Activated CD8-positive, alpha-beta memory T cell treated with anti-CD3 and anti-CD28 coated beads, Interleukin-2, amount 50 U/mL, for 24 hours (primary cell): ENCODE measurements at regions not wholly inside any gene's neighbourhood (a gene's known extent, or its start where the extent isn't known, plus 50 kb on each side); places are given as distances from the start of the nearest gene placed in this dataset.

Experiments used
- DNase-seq: peaks from one replicate; pipeline ENCODE4 v3.0.0-alpha.2; 2020; ENCODE audit errors: extremely low read depth

DNA sequence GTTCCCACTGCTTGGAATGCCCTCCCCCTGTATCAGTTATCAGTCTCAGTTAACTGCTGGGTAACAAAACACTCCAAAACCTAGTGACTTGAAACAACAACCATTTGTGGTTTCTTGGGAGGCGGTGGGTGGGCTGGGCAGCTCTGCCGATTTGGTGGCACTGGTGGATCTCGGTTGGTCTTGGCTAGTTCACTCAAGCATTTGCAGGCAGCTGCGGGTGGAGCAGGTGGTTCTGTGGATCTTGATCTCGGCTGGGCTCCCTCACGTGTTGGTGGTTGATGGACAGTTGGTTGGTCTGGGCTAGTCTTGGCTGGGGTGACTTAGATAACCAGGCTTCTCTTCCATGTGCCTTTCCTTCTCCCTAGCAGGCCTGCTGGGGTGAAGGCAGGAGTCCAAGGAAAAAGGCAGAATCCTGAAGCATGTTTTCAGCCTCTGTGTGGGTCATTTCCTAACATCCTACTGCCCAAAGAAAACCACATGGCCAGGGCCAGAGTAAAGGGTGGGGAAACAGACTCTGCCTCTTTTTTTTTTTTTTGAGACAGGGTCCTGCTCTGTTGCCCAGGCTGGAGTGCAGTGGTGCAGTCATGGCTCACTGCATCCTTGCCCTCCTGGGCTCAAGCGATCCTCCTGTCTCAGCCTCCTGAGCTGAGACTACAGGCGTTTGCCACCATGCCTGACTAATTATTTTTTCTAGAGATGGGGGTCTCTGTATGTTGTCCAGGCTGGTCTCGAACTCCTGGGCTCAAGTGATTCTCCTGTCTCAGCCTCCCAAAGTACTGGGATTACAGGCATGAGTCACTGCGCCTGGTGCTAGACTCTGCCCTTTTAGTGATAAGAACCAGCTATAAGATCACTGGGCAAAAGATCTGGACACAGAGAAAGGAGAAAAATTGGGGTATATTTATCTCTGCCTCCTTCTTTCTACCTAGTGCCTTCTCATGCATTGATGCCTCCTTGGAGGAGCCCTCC is 183.7 kb downstream of the RGS3 start:
- no peak for DNase-seq

DNA sequence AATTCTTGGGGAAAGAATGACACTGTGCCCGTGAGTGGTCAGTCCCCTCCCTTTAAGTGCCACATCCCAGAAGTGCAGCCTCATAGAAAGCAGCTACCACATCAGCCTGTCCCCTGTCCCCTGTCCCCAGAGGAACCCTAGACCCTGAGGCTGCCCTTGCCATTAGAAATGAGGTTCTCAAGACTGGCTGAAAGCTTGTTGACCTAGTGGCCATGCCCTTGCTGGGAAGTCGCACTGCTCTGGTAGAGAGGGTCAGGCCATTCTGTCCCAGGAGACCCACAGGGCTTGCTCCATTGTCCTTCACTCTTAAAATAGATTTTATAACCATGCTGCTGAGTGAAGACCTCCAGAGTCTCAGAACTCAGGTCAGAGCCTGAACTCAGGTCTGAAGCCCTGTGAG is 184.5 kb downstream of the RGS3 start:
- DNase-seq = no peak

DNA sequence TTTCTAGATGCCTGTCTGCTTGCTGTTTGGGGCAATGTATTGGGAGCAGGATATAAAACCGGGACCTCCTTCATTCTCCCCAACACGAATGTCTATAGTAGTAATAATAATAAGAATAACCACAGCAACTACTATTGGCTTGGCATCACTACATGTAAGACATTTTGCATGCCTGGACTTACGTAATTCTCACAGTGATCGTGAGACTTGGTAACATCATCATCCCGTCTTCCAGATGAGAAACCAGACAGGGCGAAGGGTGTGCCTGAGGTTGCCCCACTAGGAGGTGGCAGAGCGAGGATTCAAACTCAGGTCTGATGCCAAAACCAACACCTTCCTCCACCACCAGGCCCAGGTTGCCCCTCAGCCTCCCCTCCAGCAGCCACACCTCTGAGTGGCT is 185.1 kb downstream of the RGS3 start:
- no peak for DNase-seq

DNA sequence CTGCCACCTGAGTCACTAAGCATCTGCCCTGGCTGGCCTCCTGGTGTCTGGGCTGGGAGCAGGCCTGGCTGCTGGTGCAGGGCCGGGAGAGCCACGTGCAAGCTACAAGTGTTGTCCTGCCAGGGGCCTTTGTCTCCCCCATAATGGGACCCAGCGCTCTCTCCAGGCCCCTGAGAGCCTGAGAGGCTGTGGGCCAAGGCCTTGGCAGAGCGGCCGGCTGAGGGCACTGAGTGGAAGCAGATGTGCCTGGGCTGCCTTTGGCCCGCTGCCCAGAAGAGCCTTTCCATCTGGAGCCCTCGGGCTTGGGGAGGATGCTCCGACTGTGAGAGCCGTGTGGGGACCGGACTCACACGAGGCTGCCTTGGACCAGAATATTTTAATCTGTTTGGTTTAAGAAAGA is 185.5 kb downstream of the RGS3 start:
- DNase-seq = no peak

DNA sequence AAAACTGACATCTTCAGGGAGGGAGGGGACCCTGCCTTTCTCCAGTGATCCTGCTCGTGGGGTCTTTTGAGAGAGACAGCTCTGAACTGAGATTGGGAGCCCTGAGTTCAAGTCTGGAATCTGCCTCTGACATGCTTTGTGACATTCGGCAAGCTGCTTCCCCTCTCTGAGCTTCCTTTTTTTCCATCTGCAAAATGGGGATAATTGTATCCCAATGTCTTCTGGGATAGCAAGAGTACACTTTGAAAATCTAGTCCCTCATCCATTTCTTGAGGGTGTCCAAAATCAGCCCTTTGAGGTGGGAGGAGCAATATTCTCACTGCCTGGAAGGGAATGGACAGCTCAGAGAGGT is 186.3 kb downstream of the RGS3 start:
- no peak for DNase-seq

DNA sequence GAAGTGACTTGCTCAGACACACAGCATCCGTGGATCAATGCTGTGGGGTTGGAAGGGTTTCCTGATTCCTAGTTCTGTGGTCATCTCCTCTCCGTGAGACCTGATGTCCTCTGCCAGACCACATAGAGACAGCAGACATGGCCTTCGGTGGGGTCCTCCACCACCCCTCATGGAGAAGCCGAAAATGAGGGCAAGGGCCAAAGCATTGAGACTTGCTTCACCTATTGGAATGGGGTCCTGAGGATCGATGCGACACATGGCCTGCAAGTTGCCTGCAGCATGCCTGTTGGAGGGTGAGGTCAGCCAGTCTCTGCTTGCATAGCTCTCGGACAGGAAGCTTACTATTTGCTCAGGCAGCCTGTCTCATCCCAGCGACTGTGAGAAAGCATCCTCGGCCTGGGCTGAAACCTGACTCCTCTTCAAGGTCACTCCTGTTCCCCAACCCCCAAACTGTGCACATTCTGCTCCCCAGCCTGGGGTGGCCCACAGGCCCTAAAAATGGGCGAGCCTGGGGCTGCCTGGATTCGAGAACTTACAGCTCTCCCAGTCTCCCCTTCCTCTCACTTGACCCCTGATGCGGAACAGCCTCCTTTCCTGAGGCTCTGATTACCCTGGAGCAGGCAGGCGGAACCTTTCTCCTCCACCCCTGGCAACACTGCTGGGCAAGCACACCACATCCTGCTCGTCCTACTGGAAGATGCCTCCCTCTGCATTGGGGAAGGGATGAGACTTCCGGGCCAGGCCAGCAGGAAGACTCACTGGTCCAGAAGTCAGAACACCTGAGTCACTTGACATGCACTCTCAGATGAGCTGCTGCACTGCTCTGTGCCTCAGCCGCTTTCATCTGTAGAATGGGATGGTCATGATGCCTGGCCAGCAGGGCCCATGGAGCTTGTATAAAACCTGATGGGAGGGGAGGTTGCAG is 186.9 kb downstream of the RGS3 start:
- no peak for DNase-seq

DNA sequence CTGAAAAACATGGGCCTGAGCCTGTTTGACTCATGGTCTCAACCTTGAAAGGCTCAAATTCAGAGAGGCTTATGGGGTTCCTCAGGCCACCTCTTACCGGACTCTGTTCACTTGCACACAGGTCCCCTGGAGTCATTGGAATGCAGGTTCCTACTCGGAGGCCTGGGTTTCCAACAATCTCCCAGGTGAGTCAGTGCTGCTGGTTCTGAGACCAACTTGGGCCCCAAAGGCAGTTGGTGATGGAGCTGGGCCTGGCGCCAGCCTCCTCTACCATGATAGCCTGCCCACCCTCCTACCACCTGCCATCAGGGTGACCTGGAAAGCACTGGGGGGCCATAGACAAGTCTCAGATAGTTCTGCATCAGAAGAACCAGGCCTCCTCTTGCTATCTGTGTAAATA is 188.4 kb downstream of the RGS3 start:
- DNase-seq = no peak

DNA sequence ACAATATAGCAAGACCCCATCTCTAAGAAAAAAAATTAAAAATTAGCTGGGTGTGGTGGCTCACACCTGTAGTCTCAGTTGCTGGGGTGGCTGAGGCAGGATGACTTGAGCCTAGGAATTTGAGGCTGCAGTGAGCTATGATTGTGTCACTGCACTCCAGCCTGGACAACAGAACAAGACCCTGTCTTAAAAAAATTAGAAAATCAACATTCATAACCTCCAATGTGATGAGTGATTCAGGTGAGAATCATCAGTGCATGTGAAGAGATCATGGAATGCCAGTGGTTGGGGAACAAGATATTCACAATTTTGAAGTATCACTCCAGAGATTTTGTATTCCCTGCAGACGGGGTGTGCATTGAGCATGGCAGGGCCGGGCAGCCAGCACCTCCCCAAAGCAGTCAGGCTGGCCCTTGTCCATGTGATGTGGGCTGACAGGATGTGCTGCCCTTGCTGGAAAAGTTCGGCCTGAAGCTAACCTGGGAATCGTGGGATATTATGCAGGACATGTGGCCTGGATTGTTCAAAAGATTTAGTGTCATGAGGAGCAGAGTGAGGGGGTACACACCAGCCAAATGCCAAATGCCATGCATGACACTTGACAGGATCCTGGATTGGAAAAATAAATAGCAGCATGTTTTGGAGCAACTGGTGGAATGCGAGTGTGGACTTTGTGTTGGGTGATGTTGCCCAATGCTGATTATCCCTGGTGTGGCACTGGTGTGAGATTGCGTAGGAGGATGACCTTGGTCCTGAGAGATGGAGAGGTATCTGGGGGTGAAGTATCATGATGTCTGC is 189.0 kb downstream of the RGS3 start:
- no peak for DNase-seq

DNA sequence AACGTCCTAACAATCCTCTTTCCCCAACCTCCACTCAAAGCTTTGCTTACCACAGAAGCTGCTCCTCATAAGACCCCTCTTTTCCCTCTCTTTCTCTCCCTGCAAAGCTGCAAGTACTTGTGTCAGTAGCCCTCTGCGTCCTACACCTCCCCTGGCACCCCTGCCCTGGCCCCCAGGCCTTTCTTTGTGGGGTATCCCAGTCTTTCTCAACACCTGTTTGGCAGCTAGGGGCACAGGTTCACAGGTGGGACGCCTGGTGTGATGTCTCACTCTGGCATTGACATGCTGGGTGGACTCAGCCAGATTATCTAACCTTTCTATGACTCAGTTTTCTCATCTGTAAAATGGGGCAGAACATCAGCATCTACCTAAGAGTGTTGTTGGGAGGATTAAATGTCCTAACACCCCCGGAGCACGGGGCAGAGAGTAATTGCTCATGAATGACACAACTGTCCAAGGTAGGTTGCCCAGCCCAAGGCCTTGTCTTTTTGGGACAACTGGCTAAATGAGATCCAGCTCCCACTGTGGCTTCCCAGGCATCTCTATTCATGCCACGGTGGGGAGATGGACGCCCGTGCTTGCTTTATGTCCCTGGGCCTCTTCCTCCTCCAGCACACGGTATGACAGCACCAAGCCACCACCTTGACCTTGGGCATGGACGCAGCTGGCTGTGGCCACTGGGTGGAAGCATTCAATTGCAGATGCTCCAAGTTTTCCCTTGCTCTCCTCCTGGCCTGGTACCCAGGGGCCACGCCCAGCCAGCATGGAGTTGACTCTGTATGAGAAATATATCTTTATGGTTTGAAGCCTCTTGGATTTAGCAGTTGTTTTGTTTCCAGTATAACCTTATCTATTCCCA is 190.4 kb downstream of the RGS3 start:
- no peak for DNase-seq

DNA sequence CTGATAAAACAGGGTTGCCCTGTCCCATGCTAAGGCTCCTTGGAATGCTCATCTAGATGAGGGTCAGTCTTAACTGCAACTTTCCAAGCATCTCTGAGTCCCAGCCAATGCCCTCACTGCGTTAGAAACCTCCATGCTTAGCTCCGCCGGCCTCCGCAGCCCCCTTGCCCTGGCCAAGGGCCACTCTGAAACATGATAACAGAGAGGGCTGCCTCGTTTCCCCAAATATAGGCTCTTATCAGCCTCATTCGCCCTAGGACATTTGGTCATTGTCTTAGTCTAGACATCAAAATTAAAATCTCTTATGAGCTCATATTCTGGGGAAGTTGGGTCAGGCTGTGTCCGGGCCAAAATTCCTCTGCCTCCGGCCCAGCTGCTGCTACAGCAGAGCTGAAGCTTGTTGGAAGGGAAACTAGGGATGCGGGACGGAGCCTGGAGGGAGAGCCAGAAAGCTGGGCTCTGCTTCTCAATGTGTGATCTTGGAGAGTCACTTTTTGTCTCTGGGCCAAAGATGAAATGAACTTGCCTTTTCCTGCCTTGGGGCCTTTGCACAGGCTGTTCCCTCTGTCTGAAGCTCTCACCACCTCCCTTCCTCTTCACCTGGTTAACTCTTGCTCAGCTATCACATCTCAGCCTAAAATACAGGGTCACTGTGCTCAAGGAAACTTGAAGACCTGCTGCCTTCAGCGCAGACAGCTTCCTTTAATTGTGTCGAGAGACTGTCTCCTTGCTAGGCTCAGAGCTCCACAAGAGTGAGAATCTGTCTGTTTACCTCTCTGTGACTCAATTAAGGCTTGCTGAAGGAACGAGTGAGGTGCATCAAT is 191.3 kb downstream of the RGS3 start:
- DNase-seq = no peak

DNA sequence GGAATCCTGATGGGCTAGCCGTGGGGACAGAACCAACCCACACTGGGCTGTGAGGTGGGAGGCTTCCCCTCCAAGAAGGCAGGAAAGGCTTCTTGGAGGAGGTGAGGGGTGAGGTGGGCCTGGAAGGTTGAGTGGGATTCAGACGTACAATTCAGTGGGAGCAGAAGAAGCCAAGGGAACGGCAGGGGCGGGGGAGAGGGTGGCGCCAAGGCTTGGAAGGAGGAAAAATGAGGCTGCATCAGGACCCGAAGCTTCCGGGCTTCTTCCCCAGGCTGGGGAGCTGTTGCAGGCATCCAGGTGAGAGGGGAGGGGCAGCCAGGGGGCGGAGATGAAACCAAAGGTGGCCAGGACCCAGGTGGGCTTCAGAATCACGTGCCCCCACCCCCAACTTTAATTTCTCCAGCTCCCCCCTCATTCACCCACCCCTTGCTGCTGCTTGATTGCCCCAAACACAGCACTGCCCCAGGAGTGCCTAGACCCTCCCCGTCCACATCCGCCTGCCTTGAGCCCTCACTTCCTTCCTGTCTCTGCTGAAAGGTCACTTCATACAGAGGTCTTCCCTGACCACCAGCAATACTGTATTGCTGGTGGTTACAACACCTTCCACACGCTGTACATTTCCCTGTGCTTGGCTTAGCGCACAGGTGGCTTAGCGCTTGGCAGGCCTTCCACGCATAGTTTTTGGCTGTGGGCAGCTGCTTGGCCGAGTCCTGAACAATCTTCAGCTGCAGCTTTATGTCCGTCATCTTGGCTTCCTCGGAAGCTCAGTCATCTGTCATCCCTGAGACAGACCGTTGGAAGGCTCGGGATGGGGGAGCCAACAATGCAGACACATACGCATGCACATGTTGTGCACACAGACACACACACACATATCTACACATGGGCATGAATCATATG is 193.5 kb downstream of the RGS3 start:
- DNase-seq = no peak

DNA sequence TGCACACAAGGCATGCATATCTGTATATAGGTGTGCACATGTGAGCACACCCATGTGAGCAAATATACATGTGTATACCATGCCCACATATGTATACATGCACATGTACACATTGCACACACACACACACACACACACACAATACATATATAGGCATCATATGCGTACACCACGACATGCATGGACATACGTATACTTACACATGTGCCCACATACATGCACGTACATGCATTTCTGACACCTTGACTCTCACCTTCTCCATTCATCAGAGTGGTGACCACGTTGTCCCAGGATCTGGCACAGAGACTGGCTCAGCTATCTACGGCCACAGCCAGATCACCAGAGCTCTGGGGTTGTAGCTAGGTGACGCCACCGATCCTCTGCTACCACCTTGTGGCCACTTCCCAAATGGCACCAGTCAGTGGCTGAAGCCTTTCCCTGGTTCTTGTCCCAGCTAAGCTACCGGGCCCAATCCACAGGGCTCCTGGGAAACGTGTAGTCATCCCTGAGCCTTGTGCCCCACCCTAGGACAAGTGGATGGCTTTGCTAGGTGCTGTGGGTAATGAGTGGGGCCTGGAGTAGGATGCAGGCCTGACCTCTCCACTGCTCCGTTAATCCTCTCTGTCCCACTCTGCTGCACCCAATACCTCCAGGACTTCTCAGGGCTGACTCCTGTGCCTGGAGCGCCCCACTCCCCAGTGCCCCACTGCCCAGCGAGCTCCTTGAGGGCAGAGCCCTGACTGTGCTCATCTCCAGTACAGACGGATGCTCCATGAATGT is 194.4 kb downstream of the RGS3 start:
- peak; percentile 56 for DNase-seq

DNA sequence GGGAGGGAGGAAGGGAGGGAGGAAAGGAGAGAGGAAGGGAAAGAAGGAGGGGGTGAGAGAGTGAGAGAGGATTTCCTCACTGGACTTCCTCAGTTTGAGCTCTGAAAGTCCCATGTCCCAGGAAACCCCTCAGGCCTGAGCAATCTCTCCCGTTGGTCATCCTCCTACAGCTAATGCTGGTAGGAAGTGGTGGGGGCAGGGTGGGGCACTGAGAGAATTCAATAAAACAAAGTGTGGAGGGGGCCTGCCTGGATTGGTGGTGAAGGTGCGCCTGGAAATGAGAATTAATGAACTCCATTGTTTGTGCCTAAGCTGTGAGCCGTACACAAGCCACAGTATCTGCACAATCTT is 195.0 kb downstream of the RGS3 start:
- no peak for DNase-seq

DNA sequence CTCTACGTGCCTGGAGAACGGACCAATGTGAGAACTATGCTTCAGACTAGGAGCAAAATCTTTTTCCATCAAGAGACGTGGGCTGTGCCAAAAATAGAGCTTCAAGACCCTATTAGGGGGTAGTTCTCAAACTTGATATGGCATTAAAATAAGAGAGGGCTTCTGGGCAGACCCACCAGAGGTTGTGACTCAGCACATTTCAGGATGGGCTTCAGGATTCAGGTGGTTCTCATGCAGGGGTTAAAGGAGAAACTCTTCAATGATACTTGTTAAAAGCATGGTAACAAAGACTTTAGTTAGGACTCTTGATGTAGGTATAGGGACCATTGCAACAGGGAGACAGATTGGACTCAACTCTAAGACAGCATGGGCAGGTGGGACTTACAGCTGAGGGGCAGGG is 195.5 kb downstream of the RGS3 start:
- no peak for DNase-seq

DNA sequence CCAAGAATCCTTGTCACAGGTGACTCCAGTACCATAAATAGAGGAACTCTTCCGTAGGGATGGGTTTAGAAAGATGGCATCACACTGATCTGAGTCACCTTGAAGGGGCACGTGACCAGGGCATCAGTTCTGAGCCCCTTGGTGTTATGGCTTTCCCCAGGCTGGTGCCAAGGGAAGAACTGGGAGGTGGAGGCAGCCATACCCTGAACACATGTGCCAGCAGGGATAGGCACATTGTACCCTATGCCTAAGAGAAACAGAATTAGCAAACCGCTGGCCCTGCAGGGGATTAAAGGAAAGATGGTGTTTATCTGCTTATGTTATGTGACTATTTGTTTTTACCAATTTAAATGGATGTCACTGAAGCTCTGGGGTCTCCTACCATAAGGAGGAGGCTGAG is 196.2 kb downstream of the RGS3 start:
- DNase-seq = no peak

DNA sequence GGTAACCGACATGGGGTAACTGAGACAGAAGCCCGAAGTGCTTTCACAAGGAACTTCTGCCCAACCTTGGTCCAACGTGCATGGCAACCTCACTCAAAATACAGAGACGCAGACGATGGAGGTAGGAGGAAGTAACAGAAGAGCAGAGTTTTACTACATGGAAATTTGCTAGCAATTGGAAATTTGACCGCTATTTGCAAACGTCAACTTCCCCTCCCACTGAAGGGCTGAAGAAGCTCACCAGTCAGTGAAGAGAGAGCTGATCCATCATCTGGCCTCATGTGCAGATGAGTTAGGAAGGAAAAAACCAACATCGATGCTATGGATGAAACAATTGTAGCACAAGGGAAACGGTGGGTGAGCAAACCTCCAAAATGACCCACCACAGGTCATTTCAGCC is 196.7 kb downstream of the RGS3 start:
- DNase-seq = no peak

DNA sequence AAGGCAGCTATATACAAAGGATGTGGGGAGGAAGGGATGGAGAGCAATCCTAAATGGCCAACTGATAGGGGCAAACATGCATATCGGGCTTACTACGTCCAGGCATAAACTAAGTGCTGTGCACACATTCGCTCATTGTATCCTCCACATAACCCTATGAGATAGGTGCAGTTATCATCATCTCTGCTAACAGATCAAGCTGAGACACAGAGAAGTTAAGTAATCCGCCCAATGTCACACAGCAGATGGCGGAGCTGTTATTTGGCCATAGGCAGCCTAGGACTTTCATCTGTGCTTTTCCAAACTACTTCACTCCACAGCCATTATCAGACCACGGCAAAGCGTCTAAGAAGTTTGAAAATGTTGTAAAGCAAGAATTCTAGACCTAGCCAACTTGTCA is 197.5 kb downstream of the RGS3 start:
- DNase-seq = no peak

DNA sequence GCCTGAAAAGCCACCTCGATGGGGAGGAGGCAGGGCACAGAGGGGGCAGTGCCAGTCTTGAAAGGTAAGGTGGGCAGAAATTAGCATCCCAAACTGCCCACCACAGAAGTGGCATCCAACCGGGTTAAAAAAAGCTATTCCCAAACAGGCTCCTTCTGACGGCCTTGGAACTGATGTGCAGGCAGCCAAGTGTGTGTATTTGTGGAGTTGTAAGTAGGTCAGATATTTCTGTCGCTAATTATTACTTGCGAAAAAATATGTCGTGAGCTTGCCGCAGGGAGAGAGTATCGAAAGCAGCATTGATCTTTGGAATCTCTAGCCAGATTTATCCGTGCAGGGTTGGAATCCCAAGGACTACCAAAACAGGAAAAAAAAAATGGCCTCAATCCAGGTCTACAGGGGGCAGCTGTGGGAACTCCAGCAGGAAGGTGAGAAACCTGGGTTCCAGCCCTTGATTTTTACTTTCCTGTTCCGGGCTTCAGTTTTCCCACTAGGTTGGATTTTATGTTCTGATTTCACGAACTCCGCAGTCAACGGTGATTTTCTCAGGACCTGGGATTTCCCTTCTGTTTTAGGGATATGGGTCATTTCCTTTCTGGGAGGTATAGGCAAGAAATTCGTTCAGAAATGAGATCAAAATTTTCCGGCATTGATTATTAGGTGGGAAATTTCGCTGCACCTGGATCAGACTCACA is 200.8 kb downstream of the RGS3 start:
- no peak for DNase-seq
